NCI-H1048 (cell line): ENCODE measurements at regions not wholly inside any gene's neighbourhood (a gene's known extent, or its start where the extent isn't known, plus 50 kb on each side); places are given as distances from the start of the nearest gene placed in this dataset.
"Not testable (repeated sequence)": the region's sequence is repeated elsewhere in the genome, so short reads cannot be mapped to it uniquely, and the experiment has no call there.

ENCODE experiments used
- DNase-seq: peaks from one replicate; lab custom pipeline; 2025; lab: John Stamatoyannopoulos, UW

DNA sequence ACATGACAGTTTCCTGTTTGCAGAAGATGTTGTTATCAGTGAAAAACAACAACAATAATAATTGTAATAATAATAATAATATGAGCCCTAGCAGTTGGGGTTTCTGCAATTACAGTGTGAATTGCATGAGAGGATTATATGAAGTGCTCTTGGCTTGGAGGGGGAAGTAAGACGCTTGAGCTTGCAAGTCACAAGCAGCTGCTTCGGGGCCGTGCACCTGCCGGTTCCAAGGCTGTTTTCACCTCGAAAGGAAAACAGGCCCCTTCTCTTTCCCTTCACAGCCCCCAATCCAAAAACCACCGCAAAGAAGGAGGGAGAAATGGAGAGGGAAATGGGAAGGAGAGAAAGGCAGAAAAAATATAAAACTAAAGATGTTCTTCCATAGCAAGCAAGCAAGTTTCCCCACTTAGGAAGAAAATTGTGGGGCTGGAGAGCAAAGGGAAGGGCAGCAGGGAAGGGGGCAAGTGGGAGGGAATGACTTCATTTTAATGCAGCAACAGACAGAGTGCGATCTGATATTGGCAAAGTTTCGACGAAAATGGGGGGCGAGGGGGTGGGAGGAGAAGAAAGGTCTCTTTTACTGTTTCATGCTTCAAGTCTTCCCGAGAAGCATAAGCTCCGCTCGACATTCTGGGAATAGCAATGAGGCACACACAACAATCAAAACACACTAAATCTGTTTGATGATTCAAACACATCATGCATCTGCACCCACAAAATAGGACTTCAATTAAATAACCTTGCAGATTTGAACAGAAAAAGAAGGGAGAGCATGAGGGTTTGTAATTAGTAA lies 284.2 kb upstream of the ATP11B start:
- DNase-seq: no peak

DNA sequence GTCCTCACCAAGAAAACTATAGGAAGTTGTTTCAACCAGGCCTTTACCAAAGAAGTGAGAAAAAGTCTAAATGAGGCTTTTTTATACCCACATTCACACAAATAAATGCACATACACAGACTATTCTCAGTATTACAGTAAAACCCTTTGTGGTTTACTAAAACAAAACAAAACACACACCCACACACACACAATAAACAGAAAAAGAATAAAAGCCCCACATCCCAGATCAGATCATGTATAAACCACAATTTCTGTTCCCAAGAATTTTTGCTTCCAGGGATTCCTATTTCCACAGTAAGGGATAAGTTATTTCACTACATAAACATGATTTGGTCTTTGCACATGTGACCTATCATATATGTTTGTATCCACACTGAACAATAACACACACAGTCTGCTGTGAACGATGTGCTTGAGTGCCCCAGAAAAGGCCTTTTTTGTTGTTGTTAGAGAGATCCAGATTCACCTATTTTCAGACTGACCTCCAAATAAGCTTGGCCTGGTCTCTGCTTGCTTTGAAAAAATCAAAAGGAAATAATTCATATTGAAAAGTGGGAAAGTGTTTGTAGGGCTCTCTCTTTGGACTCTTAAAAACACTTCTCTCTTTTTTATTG lies 283.4 kb upstream of the ATP11B start:
- no peak for DNase-seq

DNA sequence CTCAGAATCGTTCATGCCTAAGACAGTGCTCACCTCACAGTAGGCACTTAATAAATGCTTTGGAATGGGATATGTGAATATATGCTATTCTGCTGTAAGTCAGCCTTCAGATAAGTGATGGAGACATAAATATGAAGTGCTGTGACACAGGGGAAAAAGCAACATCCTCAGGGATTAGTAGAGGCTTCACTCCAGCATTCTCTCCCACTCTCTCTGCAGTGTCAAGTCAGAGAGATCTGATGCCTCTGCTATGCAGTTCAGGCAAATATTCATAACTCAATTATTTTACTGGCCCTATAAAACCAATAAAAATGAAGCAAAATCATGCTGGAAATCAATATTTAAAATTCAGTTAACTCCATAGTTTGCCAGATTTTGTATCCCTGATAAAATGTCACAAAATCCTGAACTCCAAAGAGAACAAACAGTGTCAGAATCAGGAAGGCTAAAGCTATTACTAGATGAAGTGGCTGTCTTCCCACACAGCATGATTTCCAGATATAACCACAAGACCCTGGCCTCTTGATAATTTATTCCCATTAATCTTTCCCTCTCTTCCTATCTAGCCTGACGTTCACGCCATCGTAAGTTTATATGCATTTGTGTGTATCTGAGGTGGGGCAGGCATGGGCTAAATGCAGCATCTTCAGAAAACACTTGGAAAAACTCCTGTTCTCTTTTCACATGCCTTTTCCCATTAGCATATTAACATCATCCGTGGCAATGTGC lies 278.9 kb upstream of the ATP11B start:
- no peak for DNase-seq

DNA sequence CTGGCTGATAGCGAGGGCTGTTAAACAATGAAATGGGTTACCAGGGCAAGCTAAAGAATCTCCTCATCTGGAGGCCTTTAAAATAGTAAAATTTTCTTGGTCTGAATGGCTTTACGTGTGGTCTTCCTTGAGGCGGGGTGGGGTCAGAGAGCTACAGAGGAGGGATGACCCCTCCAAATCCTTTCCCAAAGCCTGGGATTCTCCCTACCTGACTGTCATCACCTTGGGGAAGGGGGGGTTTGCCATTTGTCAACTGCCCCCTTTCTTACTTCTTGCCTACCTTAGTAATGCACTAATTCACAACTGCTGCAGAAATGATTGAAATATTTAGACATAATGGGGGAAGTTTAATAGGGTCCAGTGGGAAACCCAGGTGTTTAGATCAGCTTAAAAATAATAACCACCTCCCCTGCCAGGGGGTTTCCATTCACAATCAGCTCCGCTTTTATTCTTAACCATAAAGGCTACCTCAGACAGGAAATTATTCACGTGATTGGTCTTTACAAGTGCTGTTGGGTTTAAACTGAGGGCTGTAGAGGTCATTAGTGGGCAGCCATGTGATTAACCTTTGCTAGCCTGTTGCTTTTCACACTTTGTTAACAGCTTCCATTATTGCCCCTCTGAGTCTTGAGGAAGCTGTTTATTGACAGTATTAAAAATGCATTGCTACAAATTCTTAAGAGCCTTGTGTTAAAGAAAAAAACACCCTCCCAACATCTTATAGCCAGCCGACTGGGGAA lies 276.5 kb upstream of the ATP11B start:
- DNase-seq: no peak

DNA sequence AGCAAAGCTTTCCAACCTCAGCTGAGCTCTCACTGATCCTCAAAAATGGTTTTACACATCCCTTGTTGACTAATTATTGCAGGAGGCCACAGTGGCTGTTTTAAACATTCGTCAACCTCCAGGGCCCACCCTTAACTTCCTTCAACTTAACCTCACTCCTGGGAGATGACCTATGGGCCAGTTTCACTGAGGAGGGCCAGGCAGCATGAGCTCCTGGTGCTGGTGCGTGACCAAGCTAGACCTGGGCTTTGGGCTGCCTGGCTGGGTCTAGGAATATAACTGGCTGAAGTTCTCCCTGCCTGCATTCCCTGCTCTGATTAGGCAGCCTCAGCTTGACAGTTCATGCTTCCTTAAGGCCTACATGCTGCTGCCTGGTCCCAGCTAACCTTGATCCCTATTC lies 273.7 kb upstream of the ATP11B start:
- no peak for DNase-seq

DNA sequence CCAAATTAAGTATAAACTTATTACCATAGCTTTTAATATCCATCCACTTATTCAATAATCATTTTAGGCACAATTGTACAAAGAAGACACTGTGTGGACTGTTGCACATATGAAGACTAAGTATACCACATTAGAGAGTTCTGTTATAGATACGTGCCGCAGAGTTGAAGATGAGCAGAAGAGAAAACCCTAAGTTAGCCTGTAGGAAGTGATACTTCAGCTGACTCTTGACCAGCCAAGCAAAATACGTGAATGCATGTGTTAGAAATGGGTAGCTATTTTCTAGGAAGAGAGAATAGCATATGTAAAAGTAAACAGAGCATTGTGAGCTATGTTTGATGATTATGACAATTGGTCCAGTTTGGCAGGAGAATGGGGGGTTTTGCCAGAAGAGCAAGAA lies 272.0 kb upstream of the ATP11B start:
- DNase-seq: no peak

DNA sequence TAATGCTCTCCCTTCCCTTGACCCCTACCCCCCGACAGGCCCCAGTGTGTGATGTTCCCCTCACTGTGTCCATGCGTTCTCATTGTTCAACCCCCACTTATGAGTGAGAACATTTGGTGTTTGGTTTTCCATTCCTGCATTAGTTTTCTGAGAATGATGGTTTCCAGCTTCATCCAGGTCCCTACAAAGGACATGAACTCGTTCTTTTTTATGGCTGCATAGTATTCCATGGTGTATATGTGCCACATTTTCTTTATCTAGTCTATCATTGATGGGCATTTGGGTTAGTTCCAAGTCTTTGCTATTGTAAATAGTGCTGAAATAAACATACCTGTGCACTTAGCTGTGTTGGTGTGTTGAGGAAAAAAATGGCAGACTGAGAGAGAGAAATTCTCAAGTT lies 269.9 kb upstream of the ATP11B start:
- DNase-seq: not testable (repeated sequence)

DNA sequence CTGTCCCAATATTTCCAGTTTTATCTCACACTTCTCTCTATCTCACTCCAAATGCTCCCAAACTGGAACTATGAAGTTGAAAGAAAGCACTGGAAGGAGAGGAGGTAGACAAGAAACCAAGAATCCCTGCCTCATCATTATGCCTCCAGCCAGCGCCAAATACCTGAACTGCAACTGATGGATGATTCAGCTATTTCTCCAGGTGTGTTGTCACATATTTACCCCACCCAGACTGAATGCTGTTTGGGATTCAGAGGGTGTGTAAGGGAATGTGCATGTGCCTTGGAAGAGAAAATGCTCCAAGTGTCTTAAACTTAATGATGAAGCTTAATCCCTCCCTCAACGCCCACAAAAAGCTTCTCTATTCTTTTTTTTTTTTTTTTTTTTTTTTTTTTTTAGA lies 269.5 kb upstream of the ATP11B start:
- no peak for DNase-seq

DNA sequence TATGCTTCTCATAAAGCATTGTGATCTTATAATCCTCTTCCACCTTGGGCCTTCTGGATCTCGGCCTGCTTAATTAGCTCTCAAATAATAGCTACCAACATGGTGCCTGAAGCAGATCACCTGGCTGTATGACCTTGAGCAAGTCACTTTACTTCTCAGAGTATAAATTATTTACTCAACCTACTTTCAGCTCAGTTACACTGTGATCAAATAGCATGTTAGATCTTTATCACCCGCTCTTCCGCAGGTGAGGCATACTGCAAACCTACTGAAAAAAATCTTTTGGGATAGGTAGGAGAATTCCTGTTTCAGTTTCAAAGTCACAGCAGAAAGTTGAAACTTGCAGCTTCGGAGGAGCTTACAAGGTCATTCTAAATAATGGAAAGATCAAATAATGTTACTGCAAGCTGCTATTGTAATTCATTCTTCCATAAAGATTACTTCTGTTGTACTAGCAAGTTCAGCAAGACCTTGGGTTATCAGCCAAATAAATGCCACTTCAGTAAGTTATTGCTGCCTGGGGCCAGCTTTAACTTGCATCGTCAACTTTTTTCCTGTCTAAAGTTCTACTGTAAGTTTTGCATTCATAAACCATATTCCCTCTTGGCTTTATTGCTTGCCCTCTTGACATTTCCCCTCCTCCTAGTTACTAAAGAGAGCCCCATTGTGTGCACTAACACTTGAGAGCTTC lies 268.4 kb upstream of the ATP11B start:
- DNase-seq: no peak

DNA sequence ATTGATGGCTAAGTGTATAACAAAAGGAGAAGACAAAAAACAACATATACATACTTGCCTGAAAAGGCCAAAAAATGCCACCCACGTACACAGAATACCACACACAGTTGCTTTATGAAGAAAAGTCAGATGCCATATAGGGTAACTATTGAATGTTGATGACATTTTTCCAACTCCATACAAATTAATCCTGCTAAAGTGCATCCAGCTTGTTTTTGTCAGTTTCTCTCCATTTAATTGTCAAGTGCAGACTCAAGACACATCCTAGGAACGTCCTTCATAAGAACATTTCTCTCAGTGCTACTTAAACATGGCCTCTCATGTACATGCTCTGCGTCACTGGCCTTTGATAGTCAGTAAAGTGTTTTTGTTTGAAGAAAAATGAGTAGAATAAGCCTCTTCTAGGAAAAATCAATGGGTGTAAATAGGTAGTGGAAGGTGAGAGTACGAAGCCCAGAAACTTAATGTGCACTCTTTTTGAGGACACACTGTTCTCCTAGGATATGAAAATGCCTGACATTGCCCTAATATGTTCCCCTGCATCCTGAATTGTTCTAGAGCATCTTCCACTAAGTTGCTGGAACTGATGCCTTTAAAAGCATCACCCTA lies 267.4 kb upstream of the ATP11B start:
- DNase-seq: no peak

DNA sequence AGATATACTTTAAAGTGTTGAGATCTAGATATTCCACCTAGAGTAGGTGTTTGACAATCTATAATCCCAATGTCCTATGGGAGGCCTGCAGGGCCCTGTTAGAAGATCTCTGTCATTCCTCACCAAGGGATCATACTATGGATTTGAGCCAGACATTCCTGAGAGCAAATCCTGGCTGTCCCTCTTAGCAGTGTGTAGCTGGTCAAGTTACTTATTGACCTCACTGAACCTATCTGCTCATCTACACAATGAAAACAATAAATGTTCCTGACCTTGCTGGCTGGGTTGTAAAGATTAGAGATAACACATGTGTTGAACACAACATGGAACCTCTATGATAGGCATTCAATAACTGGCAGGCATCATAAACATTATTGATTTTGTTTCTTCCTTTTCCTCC lies 265.6 kb upstream of the ATP11B start:
- DNase-seq: no peak

DNA sequence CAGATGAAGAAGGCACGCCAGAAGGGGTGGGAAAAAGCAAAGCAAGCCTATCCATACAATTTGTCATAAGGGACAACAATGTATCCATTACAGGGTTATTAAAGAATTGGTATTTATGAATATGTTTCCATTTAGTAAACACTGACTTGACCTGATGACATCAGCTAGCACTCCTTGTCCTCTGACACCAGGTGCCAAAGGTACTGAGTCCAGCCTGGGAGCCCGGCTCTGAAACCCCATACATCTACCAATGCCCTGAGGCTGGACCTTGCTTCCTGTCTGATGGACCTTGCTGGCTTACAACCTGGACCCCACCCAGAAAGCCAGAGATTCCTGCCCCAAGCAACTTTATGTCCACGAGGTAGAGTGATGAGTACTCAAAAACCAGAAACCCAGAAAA lies 263.0 kb upstream of the ATP11B start:
- no peak for DNase-seq

DNA sequence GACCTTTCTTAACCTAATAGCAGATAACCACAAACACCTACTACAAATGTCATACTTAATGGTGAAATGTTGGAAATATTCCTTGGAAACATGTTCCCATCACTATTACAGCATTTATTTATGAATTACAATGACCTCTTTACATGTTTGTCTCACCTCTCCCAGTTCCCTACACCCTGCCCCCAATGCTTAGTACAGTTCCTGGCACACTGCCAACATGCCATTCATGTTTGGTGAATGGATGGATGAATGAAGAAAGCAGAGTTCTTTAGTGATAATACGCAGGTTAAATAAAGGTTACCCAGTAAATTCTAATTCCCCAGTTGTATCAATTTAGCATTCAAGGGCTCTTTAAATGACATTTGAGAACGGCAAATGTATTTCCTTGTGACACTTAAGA lies 259.9 kb upstream of the ATP11B start:
- DNase-seq: no peak

DNA sequence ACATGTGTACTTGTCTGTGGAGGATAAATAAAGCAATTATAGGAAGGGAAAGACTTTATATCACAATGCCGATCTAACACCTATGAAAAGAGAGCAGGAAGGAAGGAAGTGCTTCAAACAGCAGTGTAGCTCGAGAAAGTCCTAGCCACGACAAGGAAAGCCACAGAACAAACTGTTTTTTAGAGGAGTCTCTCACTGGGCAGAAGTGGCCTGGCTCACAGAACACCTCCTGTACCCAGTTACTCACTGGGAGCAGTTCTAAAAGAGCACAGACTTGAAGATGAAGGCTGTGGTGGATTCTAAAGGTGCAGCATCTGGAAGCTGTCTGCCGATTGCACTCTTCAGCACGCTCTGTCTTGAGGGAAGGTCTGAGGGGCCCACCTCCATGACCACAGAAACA lies 248.8 kb upstream of the ATP11B start:
- DNase-seq: no peak

DNA sequence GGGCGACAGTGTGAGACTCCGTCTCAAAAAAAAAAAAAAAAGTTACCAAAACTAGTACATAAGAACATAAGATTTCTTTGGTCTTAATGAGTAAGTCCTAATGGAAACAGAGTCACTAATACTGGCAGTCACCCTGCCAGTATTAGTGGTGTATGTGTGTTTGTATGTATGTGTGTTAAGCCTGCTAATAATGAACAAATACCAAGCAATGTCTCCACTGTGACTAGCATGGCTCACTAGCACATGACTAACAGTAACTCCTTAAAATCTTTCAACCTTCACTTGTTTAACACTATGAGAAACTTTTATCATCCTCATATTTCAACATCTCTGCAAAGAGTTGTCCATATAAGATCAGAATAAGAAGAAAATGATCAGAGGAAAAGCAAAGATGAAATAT lies 231.0 kb upstream of the ATP11B start:
- DNase-seq: no peak

DNA sequence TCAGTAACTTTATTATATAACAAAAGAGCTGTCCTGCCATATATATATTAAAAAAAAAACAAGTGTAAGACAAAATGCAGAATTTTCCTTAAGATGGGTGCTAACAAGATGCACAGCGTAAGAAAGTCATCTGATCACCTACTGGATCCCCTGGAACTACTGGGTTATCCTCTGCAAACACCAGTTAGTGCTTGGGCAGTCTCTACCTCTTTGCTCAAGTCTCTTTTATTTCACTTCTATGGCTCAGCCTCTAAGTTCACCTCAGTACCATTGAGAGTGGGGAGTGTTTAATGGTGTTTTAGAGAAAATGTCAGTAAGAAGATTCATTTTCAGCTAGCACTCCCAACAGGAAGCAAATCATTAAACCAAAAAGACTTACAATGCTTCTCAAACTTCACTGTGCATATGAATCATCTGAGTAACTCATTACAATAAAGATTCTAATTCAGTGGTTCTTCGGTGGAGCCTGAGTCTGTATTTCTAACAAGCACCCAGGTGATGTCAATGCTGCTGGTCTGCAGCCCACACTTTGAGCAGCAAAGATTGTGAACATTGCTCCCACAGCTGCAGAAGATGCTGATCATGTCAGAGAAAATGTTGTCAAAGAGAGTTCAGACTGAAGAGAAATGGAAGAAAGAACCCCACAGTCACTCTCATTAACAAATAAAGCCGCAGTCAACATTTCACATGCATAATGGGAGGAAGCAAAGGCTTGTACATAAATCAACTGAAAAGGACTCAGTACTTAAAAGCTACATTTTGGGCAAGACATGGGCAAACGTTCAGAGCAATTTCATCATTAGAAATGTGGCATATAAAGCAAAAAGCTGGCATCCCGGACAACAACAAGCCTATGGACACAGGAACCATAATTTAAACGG lies 227.1 kb upstream of the ATP11B start:
- no peak for DNase-seq

DNA sequence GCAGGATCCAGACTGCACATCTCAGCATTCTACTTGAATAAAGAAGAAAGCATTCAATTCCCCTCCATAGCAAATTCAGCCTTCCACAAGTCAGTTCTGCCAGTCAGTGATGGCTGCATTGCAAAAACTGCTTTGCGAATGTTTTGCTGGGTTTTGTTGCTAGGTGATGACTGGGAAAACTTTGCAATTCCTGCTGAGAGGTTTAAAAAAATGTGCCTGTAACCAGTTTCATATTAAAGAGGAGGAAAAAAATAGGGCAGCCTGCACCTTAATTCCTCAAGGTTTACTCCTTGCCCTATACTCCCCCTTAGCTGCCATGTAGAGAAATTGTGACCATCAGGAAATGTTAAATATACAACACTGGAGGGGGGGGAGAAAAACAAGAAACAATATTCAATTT lies 225.6 kb upstream of the ATP11B start:
- DNase-seq: no peak

DNA sequence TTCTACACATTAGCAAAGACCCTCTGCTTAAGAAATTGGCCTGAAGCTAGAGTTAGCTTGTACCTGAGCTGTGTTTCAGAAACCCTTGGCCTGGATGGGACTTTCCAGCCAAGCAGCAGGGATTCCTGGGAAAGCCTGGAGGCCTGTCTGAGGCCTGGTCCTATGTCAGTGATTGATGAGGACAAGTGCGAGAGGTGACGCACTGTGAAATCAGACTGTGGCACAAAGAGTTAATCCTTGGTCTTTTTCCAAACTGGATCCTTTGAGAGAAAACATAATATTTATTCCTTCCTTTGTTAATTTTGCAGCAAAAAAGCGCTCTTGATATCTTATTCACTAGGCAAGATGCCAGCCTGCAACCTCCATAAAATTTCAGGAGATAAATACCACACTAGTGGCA lies 225.0 kb upstream of the ATP11B start:
- DNase-seq: no peak

DNA sequence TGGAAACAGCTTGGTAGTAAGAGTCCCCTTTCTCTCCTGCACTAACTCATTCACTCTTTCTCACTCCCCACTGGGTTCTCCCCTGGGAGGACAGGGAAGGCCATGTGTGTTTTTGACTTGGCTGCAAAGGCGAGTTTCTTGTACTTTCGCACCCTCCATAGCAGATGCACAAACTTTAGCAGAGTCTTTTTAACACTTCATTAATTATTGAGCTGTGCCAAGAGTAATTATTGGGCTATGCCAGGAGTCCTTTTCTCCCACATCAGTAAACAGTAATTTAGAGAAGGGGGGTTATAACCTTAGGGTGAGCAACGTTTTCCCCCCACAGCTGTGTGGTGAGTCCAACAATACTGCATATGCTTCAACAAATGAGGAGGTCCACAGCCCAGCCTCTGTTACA lies 224.4 kb upstream of the ATP11B start:
- no peak for DNase-seq

DNA sequence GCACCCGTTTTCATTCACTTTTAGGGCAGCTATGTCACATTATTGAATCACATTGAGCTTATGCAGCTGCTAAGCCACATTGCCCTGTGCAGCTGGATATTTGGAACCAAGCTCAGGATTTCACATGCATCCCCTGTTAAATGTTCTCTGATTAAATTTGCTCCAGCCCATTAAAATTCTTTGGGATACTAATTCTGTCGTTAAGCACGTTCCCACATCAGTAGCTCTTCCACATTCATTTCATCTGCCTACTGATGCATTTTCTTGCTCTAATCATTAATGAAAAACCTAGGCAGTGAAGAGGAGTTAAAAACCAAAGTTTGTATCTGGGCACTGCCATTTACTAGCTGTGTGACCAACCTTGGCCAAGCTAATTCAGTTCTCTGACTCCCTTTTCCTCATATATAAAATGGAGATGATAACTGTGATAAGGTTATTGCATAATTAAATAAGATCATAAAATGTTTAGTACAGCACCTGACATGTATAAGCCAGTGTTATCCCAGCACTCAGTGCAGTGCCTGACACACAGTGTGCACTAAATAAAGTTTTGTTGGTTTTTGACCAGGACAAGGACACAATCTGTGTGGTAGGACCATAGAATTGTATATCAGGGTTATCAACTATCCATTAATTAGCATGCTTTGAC lies 222.2 kb upstream of the ATP11B start:
- DNase-seq: no peak
